PFSK-1 (cell line): ENCODE measurements at regions not wholly inside any gene's neighbourhood (a gene's known extent, or its start where the extent isn't known, plus 50 kb on each side); places are given as distances from the start of the nearest gene placed in this dataset.
A peak's percentile ranks its signal among the peaks of the same experiment; 100 is the strongest.

Source experiments
- FOXP2 ChIP-seq: optimal IDR thresholded peaks from 2 replicates; pipeline ENCODE3; 2011; ENCODE audit warnings: borderline replicate concordance, control low read depth, inconsistent platforms; ENCODE audit not compliant: insufficient read depth; ENCODE audit errors: extremely low read length, extremely low read depth
- POLR2AphosphoS5 ChIP-seq: IDR thresholded peaks from 2 replicates; pipeline ENCODE4 v1.6.1; 2012; ENCODE audit warnings: low read depth, mild to moderate bottlenecking, control low read depth, low read length, moderate library complexity
- REST ChIP-seq, 2 experiments: IDR thresholded peaks; 2 replicates each; pipeline versions ENCODE4 v1.6.1 to v1.8.0; 2011 to 2012; ENCODE audit warnings: low read depth in 2 of 2, low read length in 2 of 2, control low read depth in 1 of 2, inconsistent platforms in 1 of 2, mild to moderate bottlenecking in 1 of 2, moderate library complexity in 1 of 2; ENCODE audit not compliant: insufficient read depth in 1 of 2
- SIN3A ChIP-seq: IDR thresholded peaks from 2 replicates; pipeline ENCODE4 v1.6.1; 2012; ENCODE audit warnings: mild to moderate bottlenecking, low read length, moderate library complexity, borderline replicate concordance; ENCODE audit not compliant: insufficient read depth
- TAF1 ChIP-seq: IDR thresholded peaks from 2 replicates; pipeline ENCODE4 v1.6.1; 2012; ENCODE audit warnings: low read length, control low read depth, borderline replicate concordance; ENCODE audit not compliant: insufficient read depth

- TF ChIP-seq TAF1: no peak
- TF ChIP-seq SIN3A: no peak
- TF ChIP-seq FOXP2: no peak
- TF ChIP-seq POLR2AphosphoS5: no peak
- no peak for TF ChIP-seq REST (IDR thresholded peaks at IDR 0.05; ENCODE audit: insufficient read depth in 1 of 2, low read depth in 2 of 2, low read length in 2 of 2)
Measured at GRCh38 chr1:31498376-31499040, 77.8 kb upstream of the TINAGL1 start.

GRCh38 chr1:31501505-31501904 is 74.8 kb upstream of the TINAGL1 start:
- TF ChIP-seq POLR2AphosphoS5 (no peak), SIN3A (no peak), FOXP2 (no peak), REST (IDR thresholded peaks at IDR 0.05; ENCODE audit: insufficient read depth in 1 of 2, low read depth in 2 of 2, low read length in 2 of 2) (no peak), TAF1 (no peak)

GRCh38 chr1:31502253-31502652 is 74.1 kb upstream of the TINAGL1 start:
- TF ChIP-seq REST (IDR thresholded peaks at IDR 0.05; ENCODE audit: insufficient read depth in 1 of 2, low read depth in 2 of 2, low read length in 2 of 2) (peak; percentile 51 to 79; a peak in 3 of 4 replicates), FOXP2 (no peak)

- TF ChIP-seq POLR2AphosphoS5 (no peak), REST (IDR thresholded peaks at IDR 0.05; ENCODE audit: insufficient read depth in 1 of 2, low read depth in 2 of 2, low read length in 2 of 2) (no peak), SIN3A (no peak), TAF1 (no peak), FOXP2 (no peak)
Measured at GRCh38 chr1:31502926-31503511, 73.3 kb upstream of the TINAGL1 start.

GRCh38 chr1:31503570-31503969 is 72.7 kb upstream of the TINAGL1 start:
- TF ChIP-seq POLR2AphosphoS5 (no peak), REST (IDR thresholded peaks at IDR 0.05; ENCODE audit: insufficient read depth in 1 of 2, low read depth in 2 of 2, low read length in 2 of 2) (no peak), TAF1 (no peak), FOXP2 (no peak), SIN3A (no peak)
